ENCODE measurements at regions not wholly inside any gene's neighbourhood (a gene's known extent, or its start where the extent isn't known, plus 50 kb on each side); places are given as distances from the start of the nearest gene placed in this dataset.

DNA sequence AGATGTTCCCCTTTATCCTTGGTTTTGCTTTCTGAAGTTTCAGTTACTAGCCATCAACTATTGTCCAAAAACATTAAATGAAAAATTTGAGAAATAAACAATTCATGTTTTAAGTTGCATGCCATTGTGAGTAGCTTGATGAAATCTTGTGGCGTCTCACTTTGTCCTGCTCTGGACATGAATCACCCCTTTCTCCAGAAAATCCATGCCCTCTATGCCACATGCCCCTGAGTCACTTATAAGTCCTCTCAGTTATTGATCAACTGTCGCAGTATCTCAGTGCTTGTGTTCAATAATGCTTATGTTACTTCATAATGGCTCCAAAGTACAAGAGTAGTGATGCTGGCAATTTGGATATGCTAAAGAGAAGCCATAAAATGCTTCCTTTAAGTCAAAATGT lies 208.0 kb upstream of the FERD3L start:
- TF ChIP-seq CTCF (IDR thresholded peaks at IDR 0.05): no peak
- no peak for TF ChIP-seq POLR2A (IDR thresholded peaks at IDR 0.05)
